GM06990 (cell line): ENCODE measurements at regions not wholly inside any gene's neighbourhood (a gene's known extent, or its start where the extent isn't known, plus 50 kb on each side); places are given as distances from the start of the nearest gene placed in this dataset.

ENCODE experiments used
- DNase-seq: peaks from one replicate; pipeline ENCODE4 v3.0.0-alpha.2; 2011; ENCODE audit not compliant: insufficient read length; ENCODE audit errors: extremely low read depth
- H3K27me3 ChIP-seq: replicated peaks from 2 replicates; pipeline ENCODE4 v1.6.0; 2011; ENCODE audit warnings: low read length; ENCODE audit not compliant: control insufficient read depth, insufficient read depth
- H3K36me3 ChIP-seq: 2 replicates; pipeline ENCODE4 v1.5.1; 2011; ENCODE audit warnings: low read length; ENCODE audit not compliant: control insufficient read depth, insufficient read depth
- H3K4me3 ChIP-seq: replicated peaks from 2 replicates; pipeline ENCODE4 v1.5.1; 2011; ENCODE audit warnings: low read depth, mild to moderate bottlenecking, control low read depth, low read length
- TF ChIP-seq, protein P1 (sequence below): IDR thresholded peaks from 2 replicates; pipeline ENCODE4 v1.5.1; 2011; ENCODE audit warnings: low read length, control low read depth, mild to moderate bottlenecking, inconsistent platforms; ENCODE audit not compliant: insufficient read depth, poor library complexity, severe bottlenecking

DNA sequence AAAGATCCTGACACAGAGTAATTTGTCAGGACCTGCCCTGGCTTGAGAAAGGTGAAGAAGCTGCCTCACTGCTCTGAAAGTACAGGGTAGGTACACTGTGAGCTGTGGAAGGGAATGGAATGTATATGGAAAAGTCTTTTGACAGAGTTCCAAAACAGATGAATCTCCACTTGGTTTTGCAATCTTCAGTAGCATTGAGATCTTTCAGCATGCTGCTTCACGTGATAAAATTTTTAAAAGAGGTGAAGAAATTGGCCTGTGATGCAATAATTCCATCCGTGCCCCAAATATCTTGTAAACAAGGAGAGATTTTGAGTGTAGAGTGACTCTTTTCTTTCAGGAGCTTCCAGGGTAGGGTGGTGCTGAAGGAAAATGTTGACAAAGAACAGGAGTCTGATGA, 123.1 kb downstream of the OSR1 start:
- TF ChIP-seq, protein P1, sequence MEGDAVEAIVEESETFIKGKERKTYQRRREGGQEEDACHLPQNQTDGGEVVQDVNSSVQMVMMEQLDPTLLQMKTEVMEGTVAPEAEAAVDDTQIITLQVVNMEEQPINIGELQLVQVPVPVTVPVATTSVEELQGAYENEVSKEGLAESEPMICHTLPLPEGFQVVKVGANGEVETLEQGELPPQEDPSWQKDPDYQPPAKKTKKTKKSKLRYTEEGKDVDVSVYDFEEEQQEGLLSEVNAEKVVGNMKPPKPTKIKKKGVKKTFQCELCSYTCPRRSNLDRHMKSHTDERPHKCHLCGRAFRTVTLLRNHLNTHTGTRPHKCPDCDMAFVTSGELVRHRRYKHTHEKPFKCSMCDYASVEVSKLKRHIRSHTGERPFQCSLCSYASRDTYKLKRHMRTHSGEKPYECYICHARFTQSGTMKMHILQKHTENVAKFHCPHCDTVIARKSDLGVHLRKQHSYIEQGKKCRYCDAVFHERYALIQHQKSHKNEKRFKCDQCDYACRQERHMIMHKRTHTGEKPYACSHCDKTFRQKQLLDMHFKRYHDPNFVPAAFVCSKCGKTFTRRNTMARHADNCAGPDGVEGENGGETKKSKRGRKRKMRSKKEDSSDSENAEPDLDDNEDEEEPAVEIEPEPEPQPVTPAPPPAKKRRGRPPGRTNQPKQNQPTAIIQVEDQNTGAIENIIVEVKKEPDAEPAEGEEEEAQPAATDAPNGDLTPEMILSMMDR: no peak
- no peak overlapping the region for H3K4me3 ChIP-seq
- H3K36me3 ChIP-seq: no peaks in the 10 kb centered on the region
- DNase-seq: no peak
- H3K27me3 ChIP-seq: peaks cover 2% of the 10 kb centered on the region; the same call in 1 of the 2 replicates

GRCh38 chr2:19232312-19232711, 126.1 kb downstream of the OSR1 start:
- TF ChIP-seq, protein P1: no peak
- DNase-seq: no peak
- H3K4me3 ChIP-seq: no peak overlapping the region
- H3K36me3 ChIP-seq: no peaks in the 10 kb centered on the region
- no peaks in the 10 kb centered on the region for H3K27me3 ChIP-seq

- TF ChIP-seq, protein P1: no peak
- no peak for DNase-seq
These were observed 126.8 kb downstream of the OSR1 start for GRCh38 chr2:19231625-19232024.

DNA sequence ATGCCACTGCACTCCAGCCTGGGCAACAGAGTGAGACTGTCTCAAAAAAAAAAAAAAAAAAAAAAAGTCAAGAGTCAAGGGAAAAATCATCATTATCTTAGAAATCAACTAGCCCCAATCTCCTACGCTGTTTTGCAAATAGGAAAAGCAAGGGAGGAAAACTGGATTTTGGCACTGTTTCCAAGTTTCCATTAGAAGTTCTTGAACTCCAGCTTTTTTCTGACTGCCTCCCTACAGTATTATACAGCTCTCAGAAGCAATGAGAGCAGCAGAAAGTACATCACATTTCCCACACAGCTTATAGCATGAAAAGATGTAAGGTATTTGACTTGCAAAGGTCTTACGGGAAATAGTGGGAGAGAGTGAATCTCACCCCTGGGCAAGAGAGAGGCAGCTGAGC, 127.8 kb downstream of the OSR1 start:
- no peaks in the 10 kb centered on the region for H3K27me3 ChIP-seq
- no peak overlapping the region for H3K4me3 ChIP-seq
- DNase-seq: no peak
- no peaks in the 10 kb centered on the region for H3K36me3 ChIP-seq
- TF ChIP-seq, protein P1: no peak

More at GRCh38 chr2:19231625-19232024, 126.8 kb downstream of the OSR1 start:
- Histone ChIP-seq H3K4me3 (no peak overlapping the region), H3K36me3 (no peaks in the 10 kb centered on the region), H3K27me3 (no peaks in the 10 kb centered on the region)

GRCh38 chr2:19228715-19229114, 129.7 kb downstream of the OSR1 start:
- DNase-seq: no peak
- H3K27me3 ChIP-seq: no peaks in the 10 kb centered on the region
- TF ChIP-seq, protein P1: no peak
- no peak overlapping the region for H3K4me3 ChIP-seq
- H3K36me3 ChIP-seq: no peaks in the 10 kb centered on the region

DNA sequence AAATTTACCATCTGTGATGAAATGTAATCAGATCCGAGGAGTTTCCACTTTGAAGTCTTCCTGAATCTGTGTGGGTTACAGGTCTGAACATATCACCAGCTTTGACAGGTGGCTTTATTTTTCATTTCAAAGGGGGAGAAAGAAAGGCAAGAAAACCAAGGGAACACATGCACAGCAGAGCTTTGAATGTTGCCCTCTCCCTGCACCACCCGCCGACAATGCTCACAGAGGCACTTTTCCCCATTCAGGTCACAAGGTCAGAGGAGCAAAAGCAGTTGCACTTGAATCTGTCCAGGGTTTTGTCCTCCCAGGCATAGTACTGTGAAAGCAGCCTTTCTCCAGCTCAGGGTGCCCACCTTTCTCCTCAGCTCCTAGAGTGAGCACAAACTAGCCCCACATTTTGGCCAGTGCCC, 130.2 kb downstream of the OSR1 start:
- Histone ChIP-seq H3K4me3 (no peak overlapping the region), H3K27me3 (no peaks in the 10 kb centered on the region), H3K36me3 (no peaks in the 10 kb centered on the region)
- TF ChIP-seq, protein P1: no peak
- no peak for DNase-seq
